ENCODE measurements at regions not wholly inside any gene's neighbourhood (a gene's known extent, or its start where the extent isn't known, plus 50 kb on each side); places are given as distances from the start of the nearest gene placed in this dataset.

GRCh38 chr20:52838510-52839241 is 133.5 kb upstream of the TSHZ2 start:
- Mint-ChIP-seq H3K36me3 (ENCODE audit: low read depth) (no peaks in the 10 kb centered on the region), H3K9me3 (no peaks in the 10 kb centered on the region), H3K4me1 (peaks cover 8% of the 10 kb centered on the region), H3K27me3 (ENCODE audit: low read depth) (no peaks in the 10 kb centered on the region), H3K4me3 (no peak overlapping the region), H3K27ac (ENCODE audit: unreplicated experiment) (no peak overlapping the region)
- TF ChIP-seq, protein P1, sequence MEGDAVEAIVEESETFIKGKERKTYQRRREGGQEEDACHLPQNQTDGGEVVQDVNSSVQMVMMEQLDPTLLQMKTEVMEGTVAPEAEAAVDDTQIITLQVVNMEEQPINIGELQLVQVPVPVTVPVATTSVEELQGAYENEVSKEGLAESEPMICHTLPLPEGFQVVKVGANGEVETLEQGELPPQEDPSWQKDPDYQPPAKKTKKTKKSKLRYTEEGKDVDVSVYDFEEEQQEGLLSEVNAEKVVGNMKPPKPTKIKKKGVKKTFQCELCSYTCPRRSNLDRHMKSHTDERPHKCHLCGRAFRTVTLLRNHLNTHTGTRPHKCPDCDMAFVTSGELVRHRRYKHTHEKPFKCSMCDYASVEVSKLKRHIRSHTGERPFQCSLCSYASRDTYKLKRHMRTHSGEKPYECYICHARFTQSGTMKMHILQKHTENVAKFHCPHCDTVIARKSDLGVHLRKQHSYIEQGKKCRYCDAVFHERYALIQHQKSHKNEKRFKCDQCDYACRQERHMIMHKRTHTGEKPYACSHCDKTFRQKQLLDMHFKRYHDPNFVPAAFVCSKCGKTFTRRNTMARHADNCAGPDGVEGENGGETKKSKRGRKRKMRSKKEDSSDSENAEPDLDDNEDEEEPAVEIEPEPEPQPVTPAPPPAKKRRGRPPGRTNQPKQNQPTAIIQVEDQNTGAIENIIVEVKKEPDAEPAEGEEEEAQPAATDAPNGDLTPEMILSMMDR (conservative IDR thresholded peaks at IDR 0.05), result no peak
- DNase-seq (ENCODE audit: low read depth, low spot score), result no peak

GRCh38 chr20:52837378-52837777 is 134.8 kb upstream of the TSHZ2 start:
- Mint-ChIP-seq H3K4me1 (peaks cover 8% of the 10 kb centered on the region), H3K36me3 (ENCODE audit: low read depth) (no peaks in the 10 kb centered on the region), H3K4me3 (no peak overlapping the region), H3K27ac (ENCODE audit: unreplicated experiment) (no peak overlapping the region), H3K27me3 (ENCODE audit: low read depth) (no peaks in the 10 kb centered on the region), H3K9me3 (no peaks in the 10 kb centered on the region)
- TF ChIP-seq, protein P1 (conservative IDR thresholded peaks at IDR 0.05), result no peak
- no peak for DNase-seq (ENCODE audit: low read depth, low spot score)

GRCh38 chr20:52833901-52834300 is 138.3 kb upstream of the TSHZ2 start:
- peaks cover 4% of the 10 kb centered on the region for H3K36me3 Mint-ChIP-seq (ENCODE audit: low read depth)
- TF ChIP-seq, protein P1 (conservative IDR thresholded peaks at IDR 0.05), result no peak
- DNase-seq (ENCODE audit: low read depth, low spot score), result no peak
- no peaks in the 10 kb centered on the region for H3K4me1 Mint-ChIP-seq
- peaks cover 8% of the 10 kb centered on the region for H3K9me3 Mint-ChIP-seq
- no peak overlapping the region for H3K27ac Mint-ChIP-seq (ENCODE audit: unreplicated experiment)
- peaks cover 2% of the 10 kb centered on the region for H3K27me3 Mint-ChIP-seq (ENCODE audit: low read depth)
- no peak overlapping the region for H3K4me3 Mint-ChIP-seq

DNA sequence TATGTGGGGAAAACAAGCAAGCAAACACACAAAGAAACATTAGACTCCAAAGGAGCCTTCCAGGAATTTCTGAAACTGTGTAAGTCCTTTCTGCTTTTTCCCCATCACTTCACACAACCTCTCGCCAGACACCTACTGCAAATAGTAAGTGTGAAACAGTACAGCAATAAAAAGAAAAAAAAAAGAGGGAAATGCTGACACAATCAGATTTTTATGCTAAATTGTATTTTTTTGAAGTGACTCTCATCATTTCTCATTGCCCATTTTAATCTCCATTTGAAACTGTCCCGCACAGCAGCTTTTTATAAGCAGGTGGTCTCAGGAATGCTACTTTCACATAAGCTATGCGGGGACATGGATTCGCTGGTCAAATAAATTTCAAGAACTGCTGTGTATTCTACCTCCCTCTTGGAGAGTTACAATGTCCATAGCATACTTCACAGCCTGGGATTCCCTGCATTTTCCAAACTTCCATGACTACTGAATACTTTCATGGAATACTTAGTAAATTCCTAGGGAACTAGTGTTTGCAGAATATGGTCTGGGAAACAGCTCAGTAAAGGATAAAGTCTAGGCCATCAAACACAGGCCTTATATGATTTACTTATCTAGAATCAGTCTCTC is 139.9 kb upstream of the TSHZ2 start:
- TF ChIP-seq, protein P1 (conservative IDR thresholded peaks at IDR 0.05), result no peak
- peaks cover 4% of the 10 kb centered on the region for H3K36me3 Mint-ChIP-seq (ENCODE audit: low read depth)
- peaks cover 2% of the 10 kb centered on the region for H3K27me3 Mint-ChIP-seq (ENCODE audit: low read depth)
- H3K4me3 Mint-ChIP-seq, result no peak overlapping the region
- H3K27ac Mint-ChIP-seq (ENCODE audit: unreplicated experiment), result no peak overlapping the region
- H3K4me1 Mint-ChIP-seq, result no peaks in the 10 kb centered on the region
- peaks cover 11% of the 10 kb centered on the region for H3K9me3 Mint-ChIP-seq
- no peak for DNase-seq (ENCODE audit: low read depth, low spot score)

- Mint-ChIP-seq H3K27ac (ENCODE audit: unreplicated experiment) (no peak overlapping the region), H3K9me3 (peaks cover 15% of the 10 kb centered on the region), H3K4me3 (no peak overlapping the region), H3K36me3 (ENCODE audit: low read depth) (peaks cover 4% of the 10 kb centered on the region), H3K4me1 (no peaks in the 10 kb centered on the region), H3K27me3 (ENCODE audit: low read depth) (peaks cover 2% of the 10 kb centered on the region)
- no peak for DNase-seq (ENCODE audit: low read depth, low spot score)
- TF ChIP-seq, protein P1 (conservative IDR thresholded peaks at IDR 0.05), result no peak
Observed at GRCh38 chr20:52830598-52830997, 141.6 kb upstream of the TSHZ2 start.

All from neural crest cell (in vitro differentiated cells).